Chondrocyte (in vitro differentiated cells): ENCODE measurements at regions not wholly inside any gene's neighbourhood (a gene's known extent, or its start where the extent isn't known, plus 50 kb on each side); places are given as distances from the start of the nearest gene placed in this dataset.

Experiments
- DNase-seq: peaks from one replicate; pipeline ENCODE4 v3.0.0; 2021; ENCODE audit warnings: mixed read lengths, low spot score
- H3K27ac Mint-ChIP-seq: one replicate; pipeline ENCODE4 v1.8.0; 2021; ENCODE audit warnings: mild to moderate bottlenecking, moderate library complexity, mixed read lengths; ENCODE audit not compliant: unreplicated experiment
- H3K27me3 Mint-ChIP-seq: 2 replicates; pipeline ENCODE4 v1.8.0; 2021; ENCODE audit warnings: low read depth, mixed read lengths
- H3K36me3 Mint-ChIP-seq: 2 replicates; pipeline ENCODE4 v1.8.0; 2021; ENCODE audit warnings: low read depth, mixed read lengths
- H3K4me1 Mint-ChIP-seq: 2 replicates; pipeline ENCODE4 v1.8.0; 2021; ENCODE audit warnings: low read depth, mild to moderate bottlenecking, mixed read lengths
- H3K4me3 Mint-ChIP-seq: one replicate; pipeline ENCODE4 v1.8.0; 2021; ENCODE audit warnings: mild to moderate bottlenecking, moderate library complexity, mixed read lengths; ENCODE audit not compliant: unreplicated experiment
- H3K9me3 Mint-ChIP-seq: 2 replicates; pipeline ENCODE4 v1.8.0; 2021; ENCODE audit warnings: low read depth, mixed read lengths
- CTCF ChIP-seq: fragments of 200-600 bp; sonication (generic); IDR thresholded peaks from 2 replicates; pipeline ENCODE4 v1.5.0; 2021; ENCODE audit warnings: antibody characterized with exemption, mild to moderate bottlenecking, moderate library complexity

GRCh38 chr10:123484722-123485121 lies 181.4 kb upstream of the GPR26 start:
- Mint-ChIP-seq H3K9me3 (peaks cover 2% of the 10 kb centered on the region), H3K27ac (no peak overlapping the region), H3K27me3 (no peaks in the 10 kb centered on the region), H3K36me3 (no peaks in the 10 kb centered on the region), H3K4me3 (no peak overlapping the region), H3K4me1 (no peaks in the 10 kb centered on the region)
- DNase-seq, result no peak
- no peak for TF ChIP-seq CTCF

- H3K36me3 Mint-ChIP-seq, result no peaks in the 10 kb centered on the region
- TF ChIP-seq CTCF, result no peak
- H3K27ac Mint-ChIP-seq, result no peak overlapping the region
- H3K9me3 Mint-ChIP-seq, result peaks cover 2% of the 10 kb centered on the region
- H3K4me3 Mint-ChIP-seq, result no peak overlapping the region
- no peaks in the 10 kb centered on the region for H3K27me3 Mint-ChIP-seq
- no peak for DNase-seq
- no peaks in the 10 kb centered on the region for H3K4me1 Mint-ChIP-seq
Measured at GRCh38 chr10:123485341-123485960, 180.7 kb upstream of the GPR26 start.

GRCh38 chr10:123488436-123488835 lies 177.7 kb upstream of the GPR26 start:
- Mint-ChIP-seq H3K27me3 (peaks cover 9% of the 10 kb centered on the region), H3K4me1 (no peaks in the 10 kb centered on the region), H3K36me3 (no peaks in the 10 kb centered on the region), H3K9me3 (peaks cover 4% of the 10 kb centered on the region), H3K4me3 (no peak overlapping the region), H3K27ac (no peak overlapping the region)
- TF ChIP-seq CTCF, result no peak
- no peak for DNase-seq

- Mint-ChIP-seq H3K36me3 (no peaks in the 10 kb centered on the region), H3K27ac (no peak overlapping the region), H3K27me3 (peaks cover 9% of the 10 kb centered on the region), H3K9me3 (peaks cover 8% of the 10 kb centered on the region), H3K4me3 (no peak overlapping the region), H3K4me1 (no peaks in the 10 kb centered on the region)
- no peak for DNase-seq
- TF ChIP-seq CTCF, result no peak
Measured at GRCh38 chr10:123491364-123491763, 174.8 kb upstream of the GPR26 start.

- peaks cover 8% of the 10 kb centered on the region for H3K9me3 Mint-ChIP-seq
- DNase-seq, result no peak
- no peaks in the 10 kb centered on the region for H3K36me3 Mint-ChIP-seq
- no peaks in the 10 kb centered on the region for H3K4me1 Mint-ChIP-seq
- H3K27me3 Mint-ChIP-seq, result peaks cover 9% of the 10 kb centered on the region
- no peak overlapping the region for H3K27ac Mint-ChIP-seq
- TF ChIP-seq CTCF, result no peak
- H3K4me3 Mint-ChIP-seq, result no peak overlapping the region
Measured at GRCh38 chr10:123492016-123492415, 174.1 kb upstream of the GPR26 start.
